ENCODE measurements at regions not wholly inside any gene's neighbourhood (a gene's known extent, or its start where the extent isn't known, plus 50 kb on each side); places are given as distances from the start of the nearest gene placed in this dataset.

- 50 to 72% methylated on average over 2 of the region's 2 CpGs for WGBS, 2 donors
These were observed 287.1 kb downstream of the MTX2 start for GRCh38 chr2:176556373-176556772.

GRCh38 chr2:176557821-176558220 lies 288.6 kb downstream of the MTX2 start:
- H3K4me1 ChIP-seq, result peaks cover 12% of the 10 kb centered on the region
- TF ChIP-seq CTCF (IDR thresholded peaks at IDR 0.05) (no peak), POLR2A (IDR thresholded peaks at IDR 0.05) (no peak)
- H3K4me3 ChIP-seq, result no peak overlapping the region
- intact Hi-C loops (cut with DNase I; ENCODE audit: low total_unique reads), result no loop called here
- no peak overlapping the region for H3K27ac ChIP-seq
- H3K9me3 ChIP-seq, result no peaks in the 10 kb centered on the region
- H3K27me3 ChIP-seq, result no peaks in the 10 kb centered on the region
- DNase-seq, result no peak
- WGBS, 2 donors, result 89 to 97% methylated on average over 1 of the region's 1 CpG
- no peaks in the 10 kb centered on the region for H3K36me3 ChIP-seq (ENCODE audit: low read depth, missing control alignments)

More at GRCh38 chr2:176556373-176556772, 287.1 kb downstream of the MTX2 start:
- H3K27ac ChIP-seq, result no peak overlapping the region
- H3K9me3 ChIP-seq, result no peaks in the 10 kb centered on the region
- H3K27me3 ChIP-seq, result no peaks in the 10 kb centered on the region
- H3K36me3 ChIP-seq (ENCODE audit: low read depth, missing control alignments), result no peaks in the 10 kb centered on the region
- H3K4me3 ChIP-seq, result no peak overlapping the region
- TF ChIP-seq POLR2A (IDR thresholded peaks at IDR 0.05) (no peak), CTCF (IDR thresholded peaks at IDR 0.05) (no peak)
- intact Hi-C loops (cut with DNase I; ENCODE audit: low total_unique reads), result no loop called here
- DNase-seq, result no peak
- peaks cover 14% of the 10 kb centered on the region for H3K4me1 ChIP-seq

GRCh38 chr2:176558574-176559140 lies 289.4 kb downstream of the MTX2 start:
- H3K36me3 ChIP-seq (ENCODE audit: low read depth, missing control alignments), result no peaks in the 10 kb centered on the region

GRCh38 chr2:176560296-176560695 lies 291.1 kb downstream of the MTX2 start:
- Histone ChIP-seq H3K4me1 (peaks cover 10% of the 10 kb centered on the region), H3K27ac (no peak overlapping the region)

More at GRCh38 chr2:176558574-176559140, 289.4 kb downstream of the MTX2 start:
- Histone ChIP-seq H3K27me3 (no peaks in the 10 kb centered on the region), H3K9me3 (no peaks in the 10 kb centered on the region), H3K4me1 (peaks cover 6% of the 10 kb centered on the region), H3K27ac (no peak overlapping the region), H3K4me3 (no peak overlapping the region)
- TF ChIP-seq CTCF (IDR thresholded peaks at IDR 0.05) (no peak), POLR2A (IDR thresholded peaks at IDR 0.05) (no peak)
- DNase-seq, result no peak
- 75 to 80% methylated on average over 4 of the region's 4 CpGs for WGBS, 2 donors
- intact Hi-C loops (cut with DNase I; ENCODE audit: low total_unique reads), result no loop called here

More at GRCh38 chr2:176560296-176560695, 291.1 kb downstream of the MTX2 start:
- 75 to 89% methylated on average over 1 of the region's 2 CpGs for WGBS, 2 donors
- H3K27me3 ChIP-seq, result no peaks in the 10 kb centered on the region
- DNase-seq, result no peak
- no peaks in the 10 kb centered on the region for H3K36me3 ChIP-seq (ENCODE audit: low read depth, missing control alignments)
- intact Hi-C loops (cut with DNase I; ENCODE audit: low total_unique reads), result no loop called here
- no peaks in the 10 kb centered on the region for H3K9me3 ChIP-seq
- TF ChIP-seq CTCF (IDR thresholded peaks at IDR 0.05), result no peak
- TF ChIP-seq POLR2A (IDR thresholded peaks at IDR 0.05), result no peak
- H3K4me3 ChIP-seq, result no peak overlapping the region
